ENCODE measurements at regions not wholly inside any gene's neighbourhood (a gene's known extent, or its start where the extent isn't known, plus 50 kb on each side); places are given as distances from the start of the nearest gene placed in this dataset.

DNA sequence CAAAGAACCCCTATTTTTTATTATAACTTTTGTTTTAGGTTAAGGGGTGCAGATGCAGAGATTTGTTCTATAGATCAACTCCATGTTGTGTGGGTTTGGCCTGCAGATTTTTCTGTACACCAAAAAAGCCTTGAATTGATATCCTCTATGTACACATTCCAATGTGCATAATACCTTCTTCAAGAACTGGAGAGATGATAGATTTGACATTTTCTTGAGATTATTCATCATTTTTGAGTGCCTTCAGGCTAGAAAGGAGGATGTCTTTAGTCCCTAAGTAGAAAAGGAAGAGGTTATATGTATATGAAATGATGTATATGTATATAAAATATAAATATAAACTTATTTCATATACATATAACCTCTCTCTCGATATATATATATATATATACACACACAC is 1190.0 kb upstream of the ALCAM start:
- TF ChIP-seq CTCF (IDR thresholded peaks at IDR 0.05; ENCODE audit: poor library complexity, severe bottlenecking) = no peak
- TF ChIP-seq, protein P1, sequence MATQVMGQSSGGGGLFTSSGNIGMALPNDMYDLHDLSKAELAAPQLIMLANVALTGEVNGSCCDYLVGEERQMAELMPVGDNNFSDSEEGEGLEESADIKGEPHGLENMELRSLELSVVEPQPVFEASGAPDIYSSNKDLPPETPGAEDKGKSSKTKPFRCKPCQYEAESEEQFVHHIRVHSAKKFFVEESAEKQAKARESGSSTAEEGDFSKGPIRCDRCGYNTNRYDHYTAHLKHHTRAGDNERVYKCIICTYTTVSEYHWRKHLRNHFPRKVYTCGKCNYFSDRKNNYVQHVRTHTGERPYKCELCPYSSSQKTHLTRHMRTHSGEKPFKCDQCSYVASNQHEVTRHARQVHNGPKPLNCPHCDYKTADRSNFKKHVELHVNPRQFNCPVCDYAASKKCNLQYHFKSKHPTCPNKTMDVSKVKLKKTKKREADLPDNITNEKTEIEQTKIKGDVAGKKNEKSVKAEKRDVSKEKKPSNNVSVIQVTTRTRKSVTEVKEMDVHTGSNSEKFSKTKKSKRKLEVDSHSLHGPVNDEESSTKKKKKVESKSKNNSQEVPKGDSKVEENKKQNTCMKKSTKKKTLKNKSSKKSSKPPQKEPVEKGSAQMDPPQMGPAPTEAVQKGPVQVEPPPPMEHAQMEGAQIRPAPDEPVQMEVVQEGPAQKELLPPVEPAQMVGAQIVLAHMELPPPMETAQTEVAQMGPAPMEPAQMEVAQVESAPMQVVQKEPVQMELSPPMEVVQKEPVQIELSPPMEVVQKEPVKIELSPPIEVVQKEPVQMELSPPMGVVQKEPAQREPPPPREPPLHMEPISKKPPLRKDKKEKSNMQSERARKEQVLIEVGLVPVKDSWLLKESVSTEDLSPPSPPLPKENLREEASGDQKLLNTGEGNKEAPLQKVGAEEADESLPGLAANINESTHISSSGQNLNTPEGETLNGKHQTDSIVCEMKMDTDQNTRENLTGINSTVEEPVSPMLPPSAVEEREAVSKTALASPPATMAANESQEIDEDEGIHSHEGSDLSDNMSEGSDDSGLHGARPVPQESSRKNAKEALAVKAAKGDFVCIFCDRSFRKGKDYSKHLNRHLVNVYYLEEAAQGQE (IDR thresholded peaks at IDR 0.05; ENCODE audit: borderline replicate concordance) = no peak
- TF ChIP-seq POLR2AphosphoS5 (IDR thresholded peaks at IDR 0.05) = no peak
- no peak for TF ChIP-seq EZH2 (IDR thresholded peaks at IDR 0.05; ENCODE audit: borderline replicate concordance, insufficient read depth, low read length, poor library complexity, severe bottlenecking)
- TF ChIP-seq TAF1 (IDR thresholded peaks at IDR 0.05; ENCODE audit: low read depth) = no peak
- no peak for TF ChIP-seq MXI1 (conservative IDR thresholded peaks at IDR 0.05; ENCODE audit: poor library complexity, severe bottlenecking)
- no peak for TF ChIP-seq EP300 (conservative IDR thresholded peaks at IDR 0.05; ENCODE audit: poor library complexity, severe bottlenecking)
- no peak for TF ChIP-seq SMC3 (conservative IDR thresholded peaks at IDR 0.05; ENCODE audit: poor library complexity)
